H9 (cell line): ENCODE measurements at regions not wholly inside any gene's neighbourhood (a gene's known extent, or its start where the extent isn't known, plus 50 kb on each side); places are given as distances from the start of the nearest gene placed in this dataset.

ENCODE experiments used
- DNase-seq: peaks from one replicate; pipeline ENCODE4 v3.0.0-alpha.2; 2017
- H2AFZ ChIP-seq: one replicate; pipeline ENCODE4 v1.6.1; 2013; ENCODE audit warnings: mild to moderate bottlenecking, low read length, control low read depth, moderate library complexity
- H2AK5ac ChIP-seq: 2 replicates; pipeline ENCODE4 v1.6.1; 2013; ENCODE audit warnings: low read length, control low read depth, mixed read lengths; ENCODE audit not compliant: insufficient read length
- H2BK120ac ChIP-seq: one replicate; pipeline ENCODE4 v1.6.1; 2013; ENCODE audit warnings: low read depth, mild to moderate bottlenecking, low read length, control low read depth, inconsistent platforms; ENCODE audit not compliant: poor library complexity, severe bottlenecking
- H2BK12ac ChIP-seq: 2 replicates; pipeline ENCODE4 v1.6.1; 2013; ENCODE audit warnings: low read length, control low read depth, mixed read lengths, low read depth; ENCODE audit not compliant: insufficient read length
- H2BK15ac ChIP-seq: 2 replicates; pipeline ENCODE4 v1.6.1; 2013; ENCODE audit warnings: low read depth, low read length, control low read depth
- H2BK20ac ChIP-seq: one replicate; pipeline ENCODE4 v1.6.1; 2013; ENCODE audit warnings: low read depth, mild to moderate bottlenecking, low read length, control low read depth, inconsistent platforms; ENCODE audit not compliant: poor library complexity, severe bottlenecking
- H2BK5ac ChIP-seq: 2 replicates; pipeline ENCODE4 v1.6.1; 2013; ENCODE audit warnings: low read length, control low read depth, mixed read lengths; ENCODE audit not compliant: insufficient read length
- H3K14ac ChIP-seq: 2 replicates; pipeline ENCODE4 v1.6.1; 2013; ENCODE audit warnings: low read length, control low read depth; ENCODE audit not compliant: insufficient read depth
- H3K18ac ChIP-seq: 2 replicates; pipeline ENCODE4 v1.6.1; 2013; ENCODE audit warnings: low read depth, mild to moderate bottlenecking, mixed read lengths, low read length, control low read depth; ENCODE audit not compliant: insufficient read length
- H3K23ac ChIP-seq: 2 replicates; pipeline ENCODE4 v1.6.1; 2013; ENCODE audit warnings: low read length, control low read depth, mixed read lengths, low read depth; ENCODE audit not compliant: insufficient read length
- H3K23me2 ChIP-seq: 2 replicates; pipeline ENCODE4 v1.6.1; 2013; ENCODE audit warnings: low read depth, mild to moderate bottlenecking, mixed read lengths, low read length, control low read depth; ENCODE audit not compliant: insufficient read length, poor library complexity, severe bottlenecking
- H3K27ac ChIP-seq: 2 replicates; pipeline ENCODE4 v1.5.1; 2013; ENCODE audit warnings: low read length, control low read depth, mixed read lengths, low read depth; ENCODE audit not compliant: insufficient read length
- H3K27me3 ChIP-seq: 2 replicates; pipeline ENCODE4 v1.6.1; 2013; ENCODE audit warnings: low read length, control low read depth, inconsistent platforms; ENCODE audit not compliant: insufficient read depth
- H3K4ac ChIP-seq: 2 replicates; pipeline ENCODE4 v1.6.1; 2013; ENCODE audit warnings: low read depth, mild to moderate bottlenecking, control low read depth, inconsistent platforms, low read length, moderate library complexity
- H3K4me1 ChIP-seq: 2 replicates; pipeline ENCODE4 v1.6.1; 2013; ENCODE audit warnings: low read length, control low read depth, inconsistent platforms; ENCODE audit not compliant: insufficient read depth
- H3K4me2 ChIP-seq: 2 replicates; pipeline ENCODE4 v1.6.1; 2013; ENCODE audit warnings: low read length, control low read depth, mixed read lengths; ENCODE audit not compliant: insufficient read length, insufficient read depth
- H3K56ac ChIP-seq: 2 replicates; pipeline ENCODE4 v1.6.1; 2013; ENCODE audit warnings: low read depth, mild to moderate bottlenecking, mixed read lengths, low read length, control low read depth; ENCODE audit not compliant: insufficient read length
- H3K79me1 ChIP-seq: 2 replicates; pipeline ENCODE4 v1.6.1; 2013; ENCODE audit warnings: low read depth, mild to moderate bottlenecking, moderate library complexity, low read length, control low read depth, inconsistent platforms; ENCODE audit not compliant: insufficient read depth, poor library complexity, severe bottlenecking
- H3K79me2 ChIP-seq: 2 replicates; pipeline ENCODE4 v1.6.1; 2013; ENCODE audit warnings: low read length, control low read depth, inconsistent platforms; ENCODE audit not compliant: insufficient read depth
- H3K9ac ChIP-seq: 2 replicates; pipeline ENCODE4 v1.6.1; 2013; ENCODE audit warnings: low read length, control low read depth, mixed read lengths; ENCODE audit not compliant: insufficient read length; ENCODE audit errors: extremely low read depth
- H3K9me3 ChIP-seq: one replicate; pipeline ENCODE4 v1.6.1; 2013; ENCODE audit warnings: low read depth, low read length, inconsistent platforms; ENCODE audit not compliant: control insufficient read depth
- H3T11ph ChIP-seq: one replicate; pipeline ENCODE4 v1.6.1; 2013; ENCODE audit warnings: mild to moderate bottlenecking, low read length, control low read depth, inconsistent platforms
- H4K20me1 ChIP-seq: one replicate; pipeline ENCODE4 v1.6.1; 2013; ENCODE audit not compliant: control insufficient read depth, insufficient read length, insufficient read depth
- H4K5ac ChIP-seq: 2 replicates; pipeline ENCODE4 v1.6.1; 2013; ENCODE audit warnings: low read depth, mild to moderate bottlenecking, mixed read lengths, low read length, control low read depth; ENCODE audit not compliant: insufficient read length
- H4K8ac ChIP-seq: replicated peaks from 2 replicates; pipeline ENCODE4 v1.6.1; 2013; ENCODE audit warnings: low read length, control low read depth, mixed read lengths, low read depth; ENCODE audit not compliant: insufficient read length
- H4K91ac ChIP-seq: 2 replicates; pipeline ENCODE4 v1.6.1; 2013; ENCODE audit warnings: low read depth, mild to moderate bottlenecking, moderate library complexity, mixed read lengths, low read length, control low read depth; ENCODE audit not compliant: insufficient read length
- H3K27ac Mint-ChIP-seq, 3 experiments: 2 replicates in 2 of 3; 3 replicates in 1 of 3; pipeline ENCODE4 v1.8.0; 2020 to 2021; ENCODE audit warnings: mixed read lengths in 3 of 3, mild to moderate bottlenecking in 1 of 3, moderate library complexity in 1 of 3
- H3K27me3 Mint-ChIP-seq: 2 replicates; pipeline ENCODE4 v1.8.0; 2021; ENCODE audit warnings: low read depth, mild to moderate bottlenecking, moderate library complexity, mixed read lengths
- H3K36me3 Mint-ChIP-seq, 3 experiments: 2 replicates in 2 of 3; 3 replicates in 1 of 3; pipeline ENCODE4 v1.8.0; 2020 to 2021; ENCODE audit warnings: low read depth in 3 of 3, mixed read lengths in 3 of 3; ENCODE audit not compliant: insufficient read depth in 1 of 3
- H3K4me1 Mint-ChIP-seq, 2 experiments: 2 replicates each; pipeline ENCODE4 v1.8.0; 2020; ENCODE audit warnings: mixed read lengths in 2 of 2
- H3K4me3 Mint-ChIP-seq, 2 experiments: 2 replicates in 1 of 2; 3 replicates in 1 of 2; pipeline ENCODE4 v1.8.0; 2020 to 2021; ENCODE audit warnings: mild to moderate bottlenecking in 2 of 2, mixed read lengths in 2 of 2, moderate library complexity in 1 of 2
- H3K9me3 Mint-ChIP-seq, 2 experiments: 2 replicates in 1 of 2; 3 replicates in 1 of 2; pipeline ENCODE4 v1.8.0; 2020; ENCODE audit warnings: mild to moderate bottlenecking in 2 of 2, mixed read lengths in 2 of 2, moderate library complexity in 1 of 2
- CTCF ChIP-seq: fragments of 200-600 bp; sonication (generic); conservative IDR thresholded peaks from 3 replicates; pipeline ENCODE4 v1.8.0; 2021; ENCODE audit warnings: antibody characterized with exemption, mild to moderate bottlenecking
- WGBS: extraction: QIAGEN DNeasy Blood & Tissue Kit; methylation state at CpG from one replicate; pipeline ENCODE4 v1.1.7; 2013; ENCODE audit warnings: missing lambda C conversion rate, low lambda C conversion rate, mixed read lengths; ENCODE audit not compliant: insufficient read length; ENCODE audit errors: extremely low coverage; 5-methylcytosine and 5-hydroxymethylcytosine counted together

GRCh38 chr10:45241865-45242520 lies 73.4 kb downstream of the OR13A1 start:
- H3K23ac ChIP-seq: no peak overlapping the region
- no peak overlapping the region for H3T11ph ChIP-seq
- TF ChIP-seq CTCF: no peak
- H3K79me1 ChIP-seq: no peaks in the 10 kb centered on the region
- H4K5ac ChIP-seq: no peak overlapping the region
- H3K27me3 Mint-ChIP-seq: no peaks in the 10 kb centered on the region; the same call in 1 of the 2 replicates
- no peaks in the 10 kb centered on the region for H3K27me3 ChIP-seq
- H2BK120ac ChIP-seq: no peak overlapping the region
- no peaks in the 10 kb centered on the region for H4K20me1 ChIP-seq
- no peak overlapping the region for H2BK5ac ChIP-seq
- no peaks in the 10 kb centered on the region; a peak in 1 of 5 replicates for H3K9me3 Mint-ChIP-seq
- H2AFZ ChIP-seq: no peak overlapping the region
- DNase-seq: no peak
- no peaks in the 10 kb centered on the region for H3K79me2 ChIP-seq
- no peak overlapping the region for H2BK20ac ChIP-seq
- no peak overlapping the region for H4K91ac ChIP-seq
- no peak overlapping the region for H3K14ac ChIP-seq
- no peak overlapping the region for H3K27ac ChIP-seq
- no peaks in the 10 kb centered on the region for H3K23me2 ChIP-seq
- H2BK12ac ChIP-seq: no peak overlapping the region
- H3K9me3 ChIP-seq: no peaks in the 10 kb centered on the region
- H3K36me3 Mint-ChIP-seq: no peaks in the 10 kb centered on the region; a peak in 1 of 7 replicates
- H3K4me3 Mint-ChIP-seq: no peak overlapping the region
- no peak overlapping the region for H2AK5ac ChIP-seq
- peaks cover 4% of the 10 kb centered on the region; the same call in 1 of the 2 replicates for H3K4me1 ChIP-seq
- no peak overlapping the region for H3K18ac ChIP-seq
- H3K4ac ChIP-seq: no peak overlapping the region
- no peak overlapping the region for H3K56ac ChIP-seq
- no peak overlapping the region for H3K9ac ChIP-seq
- H3K4me1 Mint-ChIP-seq: peaks cover 13 to 14% of the 10 kb centered on the region in 2 experiments
- H2BK15ac ChIP-seq: no peak overlapping the region
- no peak overlapping the region for H3K4me2 ChIP-seq
- H3K27ac Mint-ChIP-seq: no peak overlapping the region; a peak in 1 of 7 replicates
- WGBS: no CpG with 5 or more reads among the region's 9 CpGs
- no peak overlapping the region for H4K8ac ChIP-seq
